Hippocampal formation (tissue), 2 donors: ENCODE measurements at regions not wholly inside any gene's neighbourhood (a gene's known extent, or its start where the extent isn't known, plus 50 kb on each side); places are given as distances from the start of the nearest gene placed in this dataset.

Source experiments
- DNase-seq, 2 donors: peaks; one replicate each; lab custom pipeline; 2025; lab: John Stamatoyannopoulos, UW

GRCh38 chrX:45385757-45386156 is 185.1 kb upstream of the DIPK2B start:
- DNase-seq, result no peak

- no peak for DNase-seq
Observed at GRCh38 chrX:45381841-45382240, 181.2 kb upstream of the DIPK2B start.

GRCh38 chrX:45381366-45381765 is 180.7 kb upstream of the DIPK2B start:
- DNase-seq, result no peak

- no peak for DNase-seq
Observed at GRCh38 chrX:45379236-45379635, 178.6 kb upstream of the DIPK2B start.

- no peak for DNase-seq
Observed at GRCh38 chrX:45372151-45372550, 171.5 kb upstream of the DIPK2B start.

- no peak for DNase-seq
Observed at GRCh38 chrX:45368705-45369104, 168.0 kb upstream of the DIPK2B start.

GRCh38 chrX:45363596-45363995 is 162.9 kb upstream of the DIPK2B start:
- DNase-seq, result no peak

- no peak for DNase-seq
Observed at GRCh38 chrX:45360571-45360970, 159.9 kb upstream of the DIPK2B start.

- DNase-seq, result no peak
Observed at GRCh38 chrX:45358392-45358791, 157.7 kb upstream of the DIPK2B start.

GRCh38 chrX:45353456-45353855 is 152.8 kb upstream of the DIPK2B start:
- DNase-seq, result no peak

- DNase-seq, result no peak
Observed at GRCh38 chrX:45352611-45353010, 151.9 kb upstream of the DIPK2B start.

- no peak for DNase-seq
Observed at GRCh38 chrX:45351478-45351877, 150.8 kb upstream of the DIPK2B start.

- no peak for DNase-seq
Observed at GRCh38 chrX:45348296-45348695, 147.6 kb upstream of the DIPK2B start.

GRCh38 chrX:45347877-45348276 is 147.2 kb upstream of the DIPK2B start:
- DNase-seq, result no peak

GRCh38 chrX:45344594-45344993 is 143.9 kb upstream of the DIPK2B start:
- no peak for DNase-seq

GRCh38 chrX:45329217-45329616 is 128.5 kb upstream of the DIPK2B start:
- DNase-seq, result no peak

GRCh38 chrX:45324941-45325340 is 124.3 kb upstream of the DIPK2B start:
- DNase-seq, result no peak

- no peak for DNase-seq
Observed at GRCh38 chrX:45323387-45323786, 122.7 kb upstream of the DIPK2B start.

- DNase-seq, result no peak
Observed at GRCh38 chrX:45322820-45323219, 122.1 kb upstream of the DIPK2B start.

- peak; percentile 3 to 53 for DNase-seq
Observed at GRCh38 chrX:45322382-45322781, 121.7 kb upstream of the DIPK2B start.

- no peak for DNase-seq
Observed at GRCh38 chrX:45320191-45320590, 119.5 kb upstream of the DIPK2B start.

- no peak for DNase-seq
Observed at GRCh38 chrX:45309801-45310200, 109.1 kb upstream of the DIPK2B start.

- no peak for DNase-seq
Observed at GRCh38 chrX:45309096-45309495, 108.4 kb upstream of the DIPK2B start.

GRCh38 chrX:45306794-45307193 is 106.1 kb upstream of the DIPK2B start:
- no peak for DNase-seq

GRCh38 chrX:45300638-45301037 is 100.0 kb upstream of the DIPK2B start:
- no peak for DNase-seq
